HUES48 (cell line): ENCODE measurements at regions not wholly inside any gene's neighbourhood (a gene's known extent, or its start where the extent isn't known, plus 50 kb on each side); places are given as distances from the start of the nearest gene placed in this dataset.

Source experiments
- H3K27ac ChIP-seq: one replicate; pipeline ENCODE4 v1.7.0; 2013; ENCODE audit warnings: low read depth, low read length, inconsistent platforms
- H3K27me3 ChIP-seq: 2 replicates; pipeline ENCODE4 v1.6.1; 2013; ENCODE audit warnings: mild to moderate bottlenecking, low read length; ENCODE audit not compliant: control insufficient read depth, insufficient read depth
- H3K36me3 ChIP-seq: 2 replicates; pipeline ENCODE4 v1.6.1; 2013; ENCODE audit warnings: low read length; ENCODE audit not compliant: control insufficient read depth, insufficient read depth
- H3K4me1 ChIP-seq: 2 replicates; pipeline ENCODE4 v1.6.1; 2013; ENCODE audit warnings: mild to moderate bottlenecking, low read length; ENCODE audit not compliant: control insufficient read depth, insufficient read depth
- H3K4me3 ChIP-seq: 2 replicates; pipeline ENCODE4 v1.5.1; 2013; ENCODE audit warnings: mild to moderate bottlenecking, low read depth, low read length
- H3K9ac ChIP-seq: 2 replicates; pipeline ENCODE4 v1.6.1; 2013; ENCODE audit warnings: mild to moderate bottlenecking, low read depth, low read length, moderate library complexity
- H3K9me3 ChIP-seq: 2 replicates; pipeline ENCODE4 v1.6.1; 2013; ENCODE audit warnings: low read length; ENCODE audit not compliant: control insufficient read depth, insufficient read depth

GRCh38 chr10:125514206-125515162 is 168.5 kb downstream of the TEX36 start:
- no peak overlapping the region for H3K9ac ChIP-seq
- no peaks in the 10 kb centered on the region for H3K36me3 ChIP-seq
- H3K27ac ChIP-seq, result no peak overlapping the region
- H3K4me1 ChIP-seq, result peaks cover 23% of the 10 kb centered on the region
- no peaks in the 10 kb centered on the region for H3K27me3 ChIP-seq
- peaks cover 12% of the 10 kb centered on the region for H3K9me3 ChIP-seq
- no peak overlapping the region for H3K4me3 ChIP-seq

- H3K9me3 ChIP-seq, result peaks cover 12% of the 10 kb centered on the region
- H3K9ac ChIP-seq, result no peak overlapping the region
- H3K27ac ChIP-seq, result no peak overlapping the region
- no peaks in the 10 kb centered on the region for H3K27me3 ChIP-seq
- H3K4me3 ChIP-seq, result no peak overlapping the region
- H3K36me3 ChIP-seq, result no peaks in the 10 kb centered on the region
- peaks cover 23% of the 10 kb centered on the region for H3K4me1 ChIP-seq
Measured at GRCh38 chr10:125513429-125514182, 169.4 kb downstream of the TEX36 start.

GRCh38 chr10:125510998-125511397 is 172.0 kb downstream of the TEX36 start:
- no peak overlapping the region for H3K4me3 ChIP-seq
- peaks cover 13% of the 10 kb centered on the region for H3K9me3 ChIP-seq
- H3K27ac ChIP-seq, result no peak overlapping the region
- no peaks in the 10 kb centered on the region for H3K36me3 ChIP-seq
- no peaks in the 10 kb centered on the region for H3K27me3 ChIP-seq
- H3K4me1 ChIP-seq, result peaks cover 23% of the 10 kb centered on the region
- no peak overlapping the region for H3K9ac ChIP-seq

GRCh38 chr10:125505648-125506047 is 177.3 kb downstream of the TEX36 start:
- H3K27ac ChIP-seq, result no peak overlapping the region
- H3K27me3 ChIP-seq, result no peaks in the 10 kb centered on the region
- peaks cover 13% of the 10 kb centered on the region for H3K9me3 ChIP-seq
- no peaks in the 10 kb centered on the region for H3K36me3 ChIP-seq
- no peak overlapping the region for H3K4me3 ChIP-seq
- no peaks in the 10 kb centered on the region for H3K4me1 ChIP-seq
- no peak overlapping the region for H3K9ac ChIP-seq

- no peaks in the 10 kb centered on the region for H3K36me3 ChIP-seq
- H3K27me3 ChIP-seq, result no peaks in the 10 kb centered on the region
- no peak overlapping the region for H3K27ac ChIP-seq
- H3K4me1 ChIP-seq, result no peaks in the 10 kb centered on the region
- no peak overlapping the region for H3K4me3 ChIP-seq
- no peak overlapping the region for H3K9ac ChIP-seq
- no peaks in the 10 kb centered on the region for H3K9me3 ChIP-seq
Measured at GRCh38 chr10:125502276-125502675, 180.7 kb downstream of the TEX36 start.

- Histone ChIP-seq H3K9me3 (no peaks in the 10 kb centered on the region), H3K36me3 (no peaks in the 10 kb centered on the region), H3K4me3 (no peak overlapping the region), H3K4me1 (0 out of 2 replicates have a peak, but pooled peaks cover 2% of the 10 kb centered on the region), H3K9ac (no peak overlapping the region), H3K27ac (no peak overlapping the region), H3K27me3 (no peaks in the 10 kb centered on the region)
Measured at GRCh38 chr10:125495386-125495785, 187.6 kb downstream of the TEX36 start.

GRCh38 chr10:125494651-125495239 is 188.2 kb downstream of the TEX36 start:
- Histone ChIP-seq H3K27ac (no peak overlapping the region), H3K9me3 (no peaks in the 10 kb centered on the region), H3K36me3 (no peaks in the 10 kb centered on the region), H3K27me3 (no peaks in the 10 kb centered on the region), H3K9ac (no peak overlapping the region), H3K4me3 (no peak overlapping the region), H3K4me1 (0 out of 2 replicates have a peak, but pooled peaks cover 2% of the 10 kb centered on the region)

- H3K4me3 ChIP-seq, result no peak overlapping the region
- H3K9me3 ChIP-seq, result no peaks in the 10 kb centered on the region
- no peak overlapping the region for H3K27ac ChIP-seq
- H3K36me3 ChIP-seq, result no peaks in the 10 kb centered on the region
- no peaks in the 10 kb centered on the region for H3K27me3 ChIP-seq
- no peak overlapping the region for H3K9ac ChIP-seq
- 0 out of 2 replicates have a peak, but pooled peaks cover 2% of the 10 kb centered on the region for H3K4me1 ChIP-seq
Measured at GRCh38 chr10:125491381-125491780, 191.6 kb downstream of the TEX36 start.

- no peaks in the 10 kb centered on the region for H3K27me3 ChIP-seq
- H3K36me3 ChIP-seq, result no peaks in the 10 kb centered on the region
- no peaks in the 10 kb centered on the region for H3K9me3 ChIP-seq
- H3K9ac ChIP-seq, result no peak overlapping the region
- H3K27ac ChIP-seq, result no peak overlapping the region
- no peak overlapping the region for H3K4me3 ChIP-seq
- no peaks in the 10 kb centered on the region for H3K4me1 ChIP-seq
Measured at GRCh38 chr10:125489731-125490130, 193.2 kb downstream of the TEX36 start.

- no peak overlapping the region for H3K9ac ChIP-seq
- H3K4me3 ChIP-seq, result no peak overlapping the region
- H3K27ac ChIP-seq, result no peak overlapping the region
- H3K9me3 ChIP-seq, result no peaks in the 10 kb centered on the region
- peaks cover 17% of the 10 kb centered on the region for H3K4me1 ChIP-seq
- no peaks in the 10 kb centered on the region for H3K27me3 ChIP-seq
- H3K36me3 ChIP-seq, result no peaks in the 10 kb centered on the region
Measured at GRCh38 chr10:125485665-125486064, 197.3 kb downstream of the TEX36 start.
